HCT116 (cell line): ENCODE measurements at regions not wholly inside any gene's neighbourhood (a gene's known extent, or its start where the extent isn't known, plus 50 kb on each side); places are given as distances from the start of the nearest gene placed in this dataset.

ENCODE experiments used
- ATAC-seq: fragments of 200-7000 bp; cut with Tn5 transposase; 2 replicates; pipeline ENCODE4 v1.9.1; 2020; ENCODE audit warnings: mild to moderate bottlenecking, moderate library complexity
- BruUV-seq: library from RNA; stranded (reverse); fragments of 400-500 nt; replicated peaks from 2 replicates; lab custom pipeline; 2021; lab: Mats Ljungman, UMichigan
- CTCF ChIA-PET: fragments of 300-600 bp; sonication (Branson Sonifier 250); formaldehyde crosslinking; loops from one replicate; lab custom pipeline; 2021; ENCODE audit warnings: antibody characterized with exemption; lab: Charles Lee
- POLR2A ChIA-PET: fragments of 300-600, 350-600 bp; sonication (Branson Sonifier 250); formaldehyde crosslinking; loops from one replicate; lab custom pipeline; 2021; ENCODE audit warnings: antibody characterized with exemption; lab: Charles Lee
- RAD21 ChIA-PET, 2 experiments: fragments of 300-600 bp; sonication (Branson Sonifier 250); formaldehyde crosslinking; loops; one replicate each; lab custom pipeline; 2023; ENCODE audit warnings: low total read pairs in 2 of 2; ENCODE audit not compliant: uncharacterized antibody in 2 of 2, unreplicated experiment in 2 of 2, low non-redundant PET in 1 of 2; lab: Charles Lee
- DNase-seq: peaks from one replicate; pipeline ENCODE4 v3.0.0-alpha.2; 2010; ENCODE audit warnings: low read depth, low spot score
- H2AFZ ChIP-seq: fragments of 200-600 bp; shearing (Covaris generic), sonication (generic); 2 replicates; pipeline ENCODE4 v1.6.1; 2017; ENCODE audit warnings: low read depth, mixed run types, mixed read lengths, antibody characterized with exemption, low read length; ENCODE audit not compliant: poor library complexity, severe bottlenecking
- H3K27ac ChIP-seq: 2 replicates; pipeline ENCODE4 v1.5.1; 2012; ENCODE audit warnings: low read depth, low read length
- H3K27me3 ChIP-seq: fragments of 200-600 bp; sonication (generic); 2 replicates; pipeline ENCODE4 v1.6.1; 2016; ENCODE audit warnings: mixed run types, low read length, mixed read lengths; ENCODE audit not compliant: insufficient read depth
- H3K36me3 ChIP-seq, 2 experiments: fragments of 200-500 bp in 1 of 2; fragments of 200-600 bp in 1 of 2; sonication (Bioruptor generic) in 1 of 2; sonication (generic) in 1 of 2; 2 replicates each; pipeline versions ENCODE4 v1.5.1 to v1.6.1; 2014 to 2016; ENCODE audit warnings: low read length in 2 of 2, inconsistent platforms in 1 of 2, mixed read lengths in 1 of 2, mixed run types in 1 of 2; ENCODE audit not compliant: insufficient read depth in 2 of 2, control insufficient read depth in 1 of 2
- H3K4me1 ChIP-seq, 2 experiments: fragments of 200-600 bp in 1 of 2; sonication (generic) in 1 of 2; 2 replicates each; pipeline versions ENCODE4 v1.5.1 to v1.6.1; 2012 to 2017; ENCODE audit warnings: low read length in 2 of 2, inconsistent platforms in 1 of 2, mild to moderate bottlenecking in 1 of 2, mixed read lengths in 1 of 2, mixed run types in 1 of 2, moderate library complexity in 1 of 2; ENCODE audit not compliant: insufficient read depth in 2 of 2, control insufficient read depth in 1 of 2
- H3K4me2 ChIP-seq: fragments of 200-600 bp; sonication (generic); 2 replicates; pipeline ENCODE4 v1.6.1; 2017; ENCODE audit warnings: mixed run types, low read length, mixed read lengths
- H3K4me3 ChIP-seq, 2 experiments: fragments of 200-600 bp in 1 of 2; sonication (generic) in 1 of 2; replicated peaks in 1 of 2; 2 replicates each; pipeline ENCODE4 v1.5.1; 2011 to 2016; ENCODE audit warnings: low read length in 2 of 2, control low read depth in 1 of 2, low read depth in 1 of 2, mild to moderate bottlenecking in 1 of 2, mixed read lengths in 1 of 2, mixed run types in 1 of 2
- H3K79me2 ChIP-seq: fragments of 200-600 bp; sonication (generic); 2 replicates; pipeline ENCODE4 v1.6.1; 2017; ENCODE audit warnings: mild to moderate bottlenecking, mixed run types, low read length, moderate library complexity, mixed read lengths; ENCODE audit not compliant: insufficient read depth
- H3K9ac ChIP-seq: fragments of 200-600 bp; sonication (generic); 2 replicates; pipeline ENCODE4 v1.6.1; 2016; ENCODE audit warnings: low read length, mixed read lengths
- H3K9me2 ChIP-seq: fragments of 200-600 bp; sonication (generic), shearing (Covaris generic); 2 replicates; pipeline ENCODE4 v1.6.1; 2017; ENCODE audit warnings: mixed run types, mild to moderate bottlenecking, moderate library complexity; ENCODE audit not compliant: insufficient read depth
- H3K9me3 ChIP-seq, 2 experiments: fragments of 200-500 bp in 1 of 2; fragments of 200-600 bp in 1 of 2; sonication (Bioruptor generic) in 1 of 2; sonication (generic) in 1 of 2; 2 replicates each; pipeline ENCODE4 v1.6.1; 2014 to 2017; ENCODE audit warnings: low read length in 2 of 2, mixed read lengths in 2 of 2, inconsistent platforms in 1 of 2, low read depth in 1 of 2, mild to moderate bottlenecking in 1 of 2, mixed run types in 1 of 2, moderate library complexity in 1 of 2; ENCODE audit not compliant: control insufficient read depth in 1 of 2, insufficient read depth in 1 of 2
- H4K20me1 ChIP-seq: fragments of 200-600 bp; sonication (generic), shearing (Covaris generic); 2 replicates; pipeline ENCODE4 v1.6.1; 2017; ENCODE audit warnings: mixed run types, mild to moderate bottlenecking, moderate library complexity; ENCODE audit not compliant: insufficient read depth
- ATF3 ChIP-seq: IDR thresholded peaks from 2 replicates; pipeline ENCODE4 v1.6.1; 2012
- CBX3 ChIP-seq: IDR thresholded peaks from 2 replicates; pipeline ENCODE4 v1.6.1; 2012; ENCODE audit warnings: low read depth
- CEBPB ChIP-seq: IDR thresholded peaks from 2 replicates; pipeline ENCODE4 v1.6.1; 2012; ENCODE audit warnings: low read depth
- ELF1 ChIP-seq: IDR thresholded peaks from 2 replicates; pipeline ENCODE4 v1.6.1; 2012; ENCODE audit warnings: low read depth, borderline replicate concordance
- EZH2 ChIP-seq: fragments of 200-600 bp; sonication (generic); IDR thresholded peaks from 2 replicates; pipeline ENCODE4 v1.6.1; 2017; ENCODE audit warnings: antibody characterized with exemption, mixed run types
- FOSL1 ChIP-seq: IDR thresholded peaks from 2 replicates; pipeline ENCODE4 v1.6.1; 2012; ENCODE audit warnings: low read depth
- JUND ChIP-seq: IDR thresholded peaks from 2 replicates; pipeline ENCODE4 v1.6.1; 2012
- POLR2A ChIP-seq: IDR thresholded peaks from 2 replicates; pipeline ENCODE4 v1.7.0; 2011; ENCODE audit warnings: borderline replicate concordance; ENCODE audit not compliant: insufficient read depth, insufficient read length; ENCODE audit errors: extremely low read depth
- POLR2AphosphoS5 ChIP-seq: IDR thresholded peaks from 2 replicates; pipeline ENCODE4 v1.6.1; 2011; ENCODE audit warnings: mild to moderate bottlenecking, low read depth, low read length, moderate library complexity
- REST ChIP-seq: IDR thresholded peaks from 2 replicates; pipeline ENCODE4 v1.6.1; 2012; ENCODE audit warnings: low read depth
- SIN3A ChIP-seq: IDR thresholded peaks from 2 replicates; pipeline ENCODE4 v1.6.1; 2012; ENCODE audit warnings: low read depth
- SP1 ChIP-seq: IDR thresholded peaks from 2 replicates; pipeline ENCODE4 v1.6.1; 2012; ENCODE audit warnings: low read depth
- SRF ChIP-seq: IDR thresholded peaks from 2 replicates; pipeline ENCODE4 v1.6.1; 2012; ENCODE audit warnings: low read depth
- TCF7L2 ChIP-seq: IDR thresholded peaks from 2 replicates; pipeline ENCODE4 v1.7.0; 2011; ENCODE audit warnings: borderline replicate concordance, inconsistent platforms; ENCODE audit not compliant: insufficient read depth, insufficient read length; ENCODE audit errors: extremely low read depth
- YY1 ChIP-seq: IDR thresholded peaks from 2 replicates; pipeline ENCODE4 v1.6.1; 2011; ENCODE audit warnings: low read length, low read depth, moderate library complexity, mild to moderate bottlenecking; ENCODE audit not compliant: insufficient replicate concordance; ENCODE audit errors: extremely low read depth
- ZBTB33 ChIP-seq: IDR thresholded peaks from 2 replicates; pipeline ENCODE4 v1.6.1; 2011; ENCODE audit warnings: mild to moderate bottlenecking, low read length, moderate library complexity; ENCODE audit not compliant: insufficient replicate concordance; ENCODE audit errors: extremely low read depth
- ZFX ChIP-seq: fragments of 450-650 bp; IDR thresholded peaks from 2 replicates; pipeline ENCODE4 v1.6.1; 2017
- ZNF274 ChIP-seq: fragments of 200-500 bp; sonication (Bioruptor generic); IDR thresholded peaks from 2 replicates; pipeline ENCODE4 v1.6.1; 2014; ENCODE audit warnings: mild to moderate bottlenecking, low read depth, low read length, inconsistent platforms
- intact Hi-C: fragments of 100-400 bp; cut with micrococcal nuclease; formaldehyde crosslinking; loops from 2 replicates; pipeline ENCODE4 v1.10.0; 2022

GRCh38 chr11:116384876-116385275, 387.9 kb downstream of the BUD13 start:
- Histone ChIP-seq H3K9me2 (no peaks in the 10 kb centered on the region), H4K20me1 (no peaks in the 10 kb centered on the region), H3K79me2 (no peaks in the 10 kb centered on the region), H3K36me3 (no peaks in the 10 kb centered on the region), H3K27me3 (peaks cover 15% of the 10 kb centered on the region; the same call in 1 of the 2 replicates), H3K4me3 (no peak overlapping the region), H3K27ac (no peak overlapping the region), H3K4me1 (no peaks in the 10 kb centered on the region), H3K9ac (no peak overlapping the region)
- BruUV-seq = no TSS peak
- no peak for TF ChIP-seq ELF1
- TF ChIP-seq, all 23 proteins: peak for 0
- no peak overlapping the region for H2AFZ ChIP-seq
- no peak overlapping the region for H3K4me2 ChIP-seq
- ChIA-PET CTCF (no interaction called here), RAD21 (no interaction called here), POLR2A (no interaction called here)
- intact Hi-C loops = no loop called here
- DNase-seq = no peak
- no peaks in the 10 kb centered on the region for H3K9me3 ChIP-seq
- no peak for ATAC-seq

GRCh38 chr11:116384407-116384806, 388.4 kb downstream of the BUD13 start:
- ChIA-PET RAD21 (no interaction called here), POLR2A (no interaction called here), CTCF (interaction anchor here (0.8 kb wide), 1 partner anchor 10 kb away, joined by 3 read pairs; no protein-coding TSS in a partner anchor)
- Histone ChIP-seq H2AFZ (no peak overlapping the region), H4K20me1 (no peaks in the 10 kb centered on the region), H3K9me3 (no peaks in the 10 kb centered on the region), H3K9me2 (no peaks in the 10 kb centered on the region), H3K4me3 (no peak overlapping the region), H3K79me2 (no peaks in the 10 kb centered on the region), H3K4me2 (no peak overlapping the region), H3K36me3 (no peaks in the 10 kb centered on the region), H3K27me3 (peaks cover 13% of the 10 kb centered on the region; the same call in 1 of the 2 replicates), H3K4me1 (no peaks in the 10 kb centered on the region), H3K9ac (no peak overlapping the region), H3K27ac (no peak overlapping the region)
- intact Hi-C loops = no loop called here
- no peak for ATAC-seq
- DNase-seq = no peak
- BruUV-seq = no TSS peak
- TF ChIP-seq JUND (no peak), POLR2AphosphoS5 (no peak), REST (no peak), YY1 (no peak), ZBTB33 (no peak), CBX3 (no peak), EZH2 (no peak), TCF7L2 (no peak), SRF (no peak), CEBPB (no peak), FOSL1 (no peak), SP1 (no peak), ZNF274 (no peak), ATF3 (no peak), POLR2A (no peak), SIN3A (no peak), ZFX (no peak)
